Activated naive CD8-positive, alpha-beta T cell treated with anti-CD3 and anti-CD28 coated beads for 36 hours (primary cell): ENCODE measurements at regions not wholly inside any gene's neighbourhood (a gene's known extent, or its start where the extent isn't known, plus 50 kb on each side); places are given as distances from the start of the nearest gene placed in this dataset.
"Not testable (repeated sequence)": the region's sequence is repeated elsewhere in the genome, so short reads cannot be mapped to it uniquely, and the experiment has no call there.

Source experiments
- DNase-seq: peaks from one replicate; pipeline ENCODE4 v3.0.0; 2021
- H3K27ac Mint-ChIP-seq: one replicate; pipeline ENCODE4 v1.8.0; 2022; ENCODE audit warnings: mild to moderate bottlenecking, moderate library complexity, mixed read lengths
- H3K27me3 Mint-ChIP-seq: one replicate; pipeline ENCODE4 v1.8.0; 2022; ENCODE audit warnings: mild to moderate bottlenecking, mixed read lengths
- H3K36me3 Mint-ChIP-seq: one replicate; pipeline ENCODE4 v1.8.0; 2021; ENCODE audit warnings: mild to moderate bottlenecking, mixed read lengths
- H3K4me1 Mint-ChIP-seq: one replicate; pipeline ENCODE4 v1.8.0; 2021; ENCODE audit warnings: mixed read lengths
- H3K4me3 Mint-ChIP-seq: one replicate; pipeline ENCODE4 v1.8.0; 2022; ENCODE audit warnings: mild to moderate bottlenecking, moderate library complexity, mixed read lengths
- H3K9me3 Mint-ChIP-seq: one replicate; pipeline ENCODE4 v1.8.0; 2022; ENCODE audit warnings: mixed read lengths

DNA sequence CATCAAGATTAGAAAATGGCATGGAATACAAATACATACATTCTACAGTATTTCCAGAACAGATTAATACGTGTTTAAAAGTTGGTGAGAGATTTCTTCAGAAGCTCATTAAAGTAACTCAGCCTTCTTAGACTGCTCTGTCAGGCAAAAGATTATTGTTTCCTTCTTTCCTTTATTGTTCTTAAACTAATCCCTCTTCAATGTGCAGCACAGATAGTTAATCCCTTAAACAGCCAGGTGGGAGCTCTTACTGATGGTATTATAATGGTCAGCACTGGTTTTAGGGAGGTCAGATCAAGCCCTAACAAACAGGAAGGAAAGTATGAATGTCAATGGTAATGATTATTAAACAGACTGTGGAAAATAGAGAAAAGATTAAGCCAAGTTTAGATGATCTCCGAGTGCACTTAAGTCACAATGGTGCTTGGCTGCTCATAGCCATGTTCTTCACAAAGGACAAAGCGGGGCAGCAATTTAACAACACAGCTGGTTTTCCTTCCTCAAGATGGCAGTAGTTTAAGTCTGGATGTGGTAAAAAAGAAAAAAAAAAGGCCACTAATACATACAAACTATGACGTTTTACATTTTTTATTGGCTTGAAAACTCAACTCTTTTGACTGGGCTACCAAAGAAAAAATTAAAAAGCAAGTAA lies 992.6 kb downstream of the PCDH9 start:
- Mint-ChIP-seq H3K27me3 (no peaks in the 10 kb centered on the region), H3K27ac (no peak overlapping the region), H3K9me3 (peaks cover 3% of the 10 kb centered on the region)

DNA sequence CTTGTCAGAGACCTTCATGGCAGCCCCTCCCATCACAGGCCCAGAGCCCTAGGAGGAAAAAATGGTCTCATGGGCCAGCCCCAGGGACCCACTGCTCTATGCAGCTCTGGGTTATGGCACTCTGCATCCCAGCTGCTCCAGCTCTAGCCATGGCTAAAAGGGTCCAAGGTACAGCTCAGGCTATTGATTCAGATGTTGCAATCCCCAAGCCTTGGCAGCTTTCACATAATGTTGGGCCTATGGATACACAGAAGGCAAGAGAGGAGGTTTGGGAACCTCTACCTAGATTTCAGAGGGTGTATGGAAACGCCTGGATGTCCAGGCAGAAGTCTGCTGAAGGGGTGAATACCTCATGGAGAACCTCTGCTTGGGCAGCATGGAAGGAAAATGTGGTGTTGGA lies 996.0 kb downstream of the PCDH9 start:
- DNase-seq: no peak
- H3K4me3 Mint-ChIP-seq: no peak overlapping the region
- no peaks in the 10 kb centered on the region for H3K4me1 Mint-ChIP-seq
- no peaks in the 10 kb centered on the region for H3K36me3 Mint-ChIP-seq
- H3K9me3 Mint-ChIP-seq: peaks cover 3% of the 10 kb centered on the region
- H3K27ac Mint-ChIP-seq: no peak overlapping the region
- H3K27me3 Mint-ChIP-seq: no peaks in the 10 kb centered on the region

More for the DNA sequence above, 992.6 kb downstream of the PCDH9 start:
- no peak overlapping the region for H3K4me3 Mint-ChIP-seq
- H3K4me1 Mint-ChIP-seq: no peaks in the 10 kb centered on the region
- no peaks in the 10 kb centered on the region for H3K36me3 Mint-ChIP-seq
- DNase-seq: no peak

DNA sequence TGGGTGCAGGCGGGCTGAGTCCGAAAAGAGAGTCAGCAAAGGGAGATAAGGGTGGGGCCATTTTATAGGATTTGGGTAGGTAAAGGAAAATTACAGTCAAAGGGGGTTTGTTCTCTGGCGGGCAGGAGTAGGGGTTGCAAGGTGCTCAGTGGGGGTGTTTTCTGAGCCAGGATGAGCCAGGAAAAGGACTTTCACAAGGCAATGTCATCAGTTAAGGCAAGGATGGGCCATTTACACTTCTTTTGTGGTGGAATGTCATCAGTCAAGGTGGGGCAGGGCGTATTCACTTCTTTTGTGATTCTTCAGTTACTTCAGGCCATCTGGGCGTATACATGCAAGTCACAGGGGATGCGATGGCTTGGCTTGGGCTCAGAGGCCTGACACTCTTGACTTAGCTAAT lies 998.2 kb downstream of the PCDH9 start:
- H3K4me1 Mint-ChIP-seq, H3K4me3 Mint-ChIP-seq, H3K9me3 Mint-ChIP-seq, H3K27ac Mint-ChIP-seq, H3K27me3 Mint-ChIP-seq, DNase-seq, H3K36me3 Mint-ChIP-seq: not testable (repeated sequence)

DNA sequence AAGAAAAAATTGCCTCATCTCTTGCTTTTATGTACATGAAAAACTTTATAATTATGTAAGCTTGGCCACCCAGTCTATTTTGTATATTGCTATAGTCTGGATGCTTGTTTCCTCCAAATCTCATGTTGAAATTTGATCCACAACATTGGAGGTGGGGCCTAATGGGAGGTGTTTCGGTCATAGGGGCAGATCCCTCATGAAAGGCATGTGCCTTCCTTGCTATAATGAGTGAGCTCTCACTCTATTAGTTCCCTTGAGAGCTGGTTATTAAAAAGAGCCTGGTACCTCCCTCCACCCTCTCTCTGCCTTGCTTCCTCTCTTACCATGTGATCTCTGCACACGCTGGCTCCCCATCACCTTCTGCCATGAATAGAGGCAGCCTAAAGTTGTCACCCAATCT lies 1005.1 kb downstream of the PCDH9 start:
- no peak for DNase-seq
- Mint-ChIP-seq H3K9me3 (no peaks in the 10 kb centered on the region), H3K4me1 (no peaks in the 10 kb centered on the region), H3K36me3 (no peaks in the 10 kb centered on the region), H3K4me3 (no peak overlapping the region), H3K27ac (no peak overlapping the region), H3K27me3 (no peaks in the 10 kb centered on the region)

DNA sequence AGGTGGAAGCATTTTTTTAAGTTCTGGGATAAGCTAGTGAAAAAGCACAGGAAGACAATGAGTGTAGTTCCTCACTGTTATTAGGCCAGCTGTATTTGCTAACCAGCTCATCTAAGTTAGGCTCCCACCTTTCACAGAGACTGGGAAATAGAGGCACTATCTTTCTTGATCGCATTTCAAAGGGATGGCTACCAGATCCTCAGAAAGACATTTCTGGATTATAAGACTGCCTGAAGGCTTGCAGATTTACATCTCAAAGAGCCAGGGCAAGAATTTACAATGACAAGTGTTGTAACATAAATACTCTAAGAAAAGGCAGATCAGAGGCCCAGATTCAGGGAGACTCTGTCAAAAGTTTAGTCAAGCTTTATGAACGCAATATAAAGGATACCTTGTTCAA lies 1005.5 kb downstream of the PCDH9 start:
- H3K4me1 Mint-ChIP-seq: no peaks in the 10 kb centered on the region
- H3K9me3 Mint-ChIP-seq: no peaks in the 10 kb centered on the region
- DNase-seq: no peak
- no peaks in the 10 kb centered on the region for H3K27me3 Mint-ChIP-seq
- H3K4me3 Mint-ChIP-seq: no peak overlapping the region
- H3K27ac Mint-ChIP-seq: no peak overlapping the region
- H3K36me3 Mint-ChIP-seq: no peaks in the 10 kb centered on the region

DNA sequence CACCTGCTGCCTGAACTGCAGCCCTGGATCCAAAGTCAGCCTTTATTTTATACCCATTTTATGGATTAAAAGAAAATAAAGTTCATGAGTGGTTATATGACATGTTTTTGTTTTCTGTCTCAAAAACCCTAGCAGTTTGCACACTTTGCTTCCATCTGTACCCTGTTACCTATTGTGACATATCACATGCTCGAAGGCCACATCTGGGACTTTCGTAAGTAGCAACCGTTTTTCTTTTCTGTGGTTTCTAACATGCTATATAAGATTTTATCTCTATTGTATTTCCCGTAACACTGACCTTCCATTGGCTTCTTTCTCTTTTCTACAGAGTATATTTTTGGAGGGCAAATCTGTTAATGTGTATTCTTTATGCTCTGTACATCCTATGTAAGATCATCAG lies 1007.2 kb downstream of the PCDH9 start:
- no peak for DNase-seq
- Mint-ChIP-seq H3K27ac (no peak overlapping the region), H3K4me1 (no peaks in the 10 kb centered on the region), H3K4me3 (no peak overlapping the region), H3K36me3 (no peaks in the 10 kb centered on the region), H3K27me3 (no peaks in the 10 kb centered on the region), H3K9me3 (no peaks in the 10 kb centered on the region)

DNA sequence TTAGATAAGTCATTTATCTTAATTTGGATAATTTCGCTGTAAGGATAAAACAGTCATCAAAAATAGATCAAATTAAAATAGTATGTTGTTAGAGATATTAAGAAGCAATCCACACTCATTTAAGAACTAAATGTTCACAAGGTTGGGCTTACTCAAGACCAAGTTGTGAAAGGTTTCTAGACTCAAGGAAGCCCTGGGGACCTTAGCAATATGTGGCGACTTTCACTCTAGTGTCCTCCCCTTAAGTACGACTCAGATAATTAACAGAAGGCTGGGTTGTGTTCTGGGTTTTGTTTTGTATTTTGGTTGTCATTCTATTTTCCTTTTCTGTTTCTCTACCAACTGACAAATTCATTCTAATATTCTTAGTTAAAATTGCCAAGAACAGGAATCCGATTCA lies 1008.0 kb downstream of the PCDH9 start:
- H3K9me3 Mint-ChIP-seq: no peaks in the 10 kb centered on the region
- H3K36me3 Mint-ChIP-seq: no peaks in the 10 kb centered on the region
- no peaks in the 10 kb centered on the region for H3K4me1 Mint-ChIP-seq
- DNase-seq: no peak
- no peak overlapping the region for H3K27ac Mint-ChIP-seq
- H3K27me3 Mint-ChIP-seq: no peaks in the 10 kb centered on the region
- H3K4me3 Mint-ChIP-seq: no peak overlapping the region

DNA sequence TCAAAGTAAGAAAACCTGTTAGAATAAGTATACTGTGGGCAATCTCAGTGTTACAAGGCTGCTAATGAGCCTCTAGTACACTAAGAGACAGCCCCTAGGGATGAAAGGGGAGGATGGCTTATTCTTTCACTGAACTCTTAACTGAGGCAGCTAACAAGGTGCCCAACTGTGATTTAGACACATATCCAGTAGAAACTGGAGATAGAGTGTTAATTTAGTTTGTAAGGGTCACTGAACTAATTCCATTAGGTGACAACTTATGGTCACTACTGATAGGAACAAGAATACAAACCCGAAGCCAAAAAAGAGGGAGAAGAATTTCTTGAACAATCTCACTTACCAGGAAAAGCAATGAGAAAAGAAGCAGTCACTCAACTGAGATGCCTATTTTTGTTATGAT lies 1010.6 kb downstream of the PCDH9 start:
- DNase-seq: no peak
- Mint-ChIP-seq H3K27me3 (no peaks in the 10 kb centered on the region), H3K4me3 (no peak overlapping the region), H3K27ac (no peak overlapping the region), H3K9me3 (no peaks in the 10 kb centered on the region), H3K4me1 (no peaks in the 10 kb centered on the region), H3K36me3 (no peaks in the 10 kb centered on the region)

DNA sequence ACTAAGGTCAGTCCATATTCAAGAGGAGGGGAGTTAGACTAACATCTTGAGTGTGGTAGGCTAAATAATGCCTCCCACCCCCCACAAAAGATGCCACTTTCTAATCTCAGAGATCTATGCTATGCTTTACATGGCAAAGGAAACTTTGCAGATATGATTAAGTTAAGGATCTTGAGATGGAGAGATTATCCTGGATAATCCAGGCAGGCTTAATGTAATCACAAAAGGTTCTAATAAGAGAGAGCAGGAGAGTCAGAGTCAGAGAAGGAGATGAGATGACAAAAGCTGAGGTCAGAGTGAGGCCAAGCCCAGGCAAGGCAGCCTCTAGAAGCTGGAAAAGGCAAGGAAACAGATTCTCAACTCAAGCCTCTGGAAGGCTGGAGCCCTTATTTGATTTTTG lies 1011.6 kb downstream of the PCDH9 start:
- Mint-ChIP-seq H3K9me3 (no peaks in the 10 kb centered on the region), H3K27me3 (no peaks in the 10 kb centered on the region), H3K27ac (no peak overlapping the region), H3K36me3 (no peaks in the 10 kb centered on the region), H3K4me3 (no peak overlapping the region), H3K4me1 (no peaks in the 10 kb centered on the region)
- no peak for DNase-seq

DNA sequence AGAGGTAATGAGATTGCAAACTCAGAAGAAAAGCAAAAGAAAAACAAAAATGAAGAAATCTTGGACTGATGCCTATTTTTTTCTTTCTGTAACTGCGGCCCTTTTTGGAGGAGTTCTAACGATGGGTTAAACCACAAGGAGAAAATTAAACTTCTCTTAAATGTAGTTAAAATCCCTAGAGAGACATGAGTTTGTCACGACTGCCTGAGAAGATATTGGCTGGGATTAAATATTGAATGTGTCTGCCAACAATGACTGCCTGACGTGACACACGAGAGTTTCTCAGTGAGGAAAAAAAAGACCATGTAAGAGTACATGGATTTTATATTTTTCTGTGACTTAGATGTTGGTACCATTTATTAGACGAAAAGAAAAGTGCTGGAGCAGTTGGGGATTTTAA lies 1013.4 kb downstream of the PCDH9 start:
- Mint-ChIP-seq H3K27ac (no peak overlapping the region), H3K27me3 (no peaks in the 10 kb centered on the region), H3K36me3 (no peaks in the 10 kb centered on the region)

DNA sequence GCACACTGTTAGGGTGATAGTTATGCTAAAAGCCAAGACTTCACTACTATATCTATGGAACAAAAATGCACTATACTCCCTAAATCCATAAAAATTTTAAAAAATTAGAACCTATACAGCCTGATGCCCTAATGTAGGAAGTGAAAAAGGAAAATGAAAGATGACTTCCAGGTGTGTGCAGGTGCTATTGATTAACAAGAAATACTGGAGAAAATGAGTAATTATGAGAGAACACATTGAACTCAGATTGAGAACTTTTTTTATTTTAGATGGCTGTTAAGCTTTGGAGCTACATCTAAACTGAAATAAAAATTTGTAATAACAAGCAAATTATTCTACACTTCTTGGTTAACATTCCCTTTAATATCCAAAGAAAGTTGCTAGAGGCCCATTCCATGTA lies 1015.7 kb downstream of the PCDH9 start:
- Mint-ChIP-seq H3K4me3 (no peak overlapping the region), H3K36me3 (no peaks in the 10 kb centered on the region), H3K4me1 (no peaks in the 10 kb centered on the region), H3K27ac (no peak overlapping the region), H3K27me3 (no peaks in the 10 kb centered on the region), H3K9me3 (no peaks in the 10 kb centered on the region)
- no peak for DNase-seq

More for the DNA sequence above, 1013.4 kb downstream of the PCDH9 start:
- Mint-ChIP-seq H3K9me3 (no peaks in the 10 kb centered on the region), H3K4me1 (no peaks in the 10 kb centered on the region), H3K4me3 (no peak overlapping the region)
- no peak for DNase-seq

DNA sequence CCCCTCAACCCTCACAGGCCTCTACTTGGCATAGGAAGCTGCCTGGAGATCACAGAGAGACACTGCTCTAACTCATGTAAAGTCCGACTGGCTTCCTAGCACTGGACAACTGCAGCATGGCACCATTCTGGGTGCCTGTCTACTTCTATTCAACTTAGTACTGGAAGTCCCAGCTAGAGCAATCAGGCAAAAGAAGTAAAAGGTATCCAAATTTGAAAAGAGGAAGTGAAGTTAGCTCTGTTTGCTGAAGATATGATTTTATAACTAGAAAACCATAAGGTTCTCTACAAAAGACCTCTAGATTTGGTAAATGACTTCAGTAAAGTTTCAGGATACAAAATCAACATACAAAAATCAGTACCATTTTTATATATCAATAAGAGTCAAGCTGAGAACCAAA lies 1017.6 kb downstream of the PCDH9 start:
- Mint-ChIP-seq H3K36me3 (no peaks in the 10 kb centered on the region), H3K27ac (no peak overlapping the region), H3K9me3 (no peaks in the 10 kb centered on the region), H3K4me3 (no peak overlapping the region), H3K27me3 (no peaks in the 10 kb centered on the region), H3K4me1 (no peaks in the 10 kb centered on the region)
- no peak for DNase-seq

DNA sequence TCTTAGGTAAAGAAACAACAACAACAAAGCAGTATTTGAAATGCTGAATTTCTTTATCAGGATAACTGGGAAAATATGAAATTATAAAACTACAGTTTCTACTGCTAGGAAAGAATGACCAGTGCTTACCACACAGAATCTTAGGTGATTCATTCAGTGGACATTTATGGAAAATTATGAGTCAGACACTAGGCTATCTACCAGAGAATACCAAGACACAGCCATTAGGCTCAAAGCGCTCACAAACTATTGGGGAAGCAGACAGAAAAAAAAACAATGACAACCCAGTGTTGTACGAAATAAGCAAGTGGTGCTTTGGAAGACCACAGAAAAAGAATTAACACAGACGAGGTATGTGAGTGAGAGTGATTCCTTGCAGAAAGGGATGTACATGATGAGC lies 1019.5 kb downstream of the PCDH9 start:
- no peaks in the 10 kb centered on the region for H3K4me1 Mint-ChIP-seq
- H3K9me3 Mint-ChIP-seq: no peaks in the 10 kb centered on the region

DNA sequence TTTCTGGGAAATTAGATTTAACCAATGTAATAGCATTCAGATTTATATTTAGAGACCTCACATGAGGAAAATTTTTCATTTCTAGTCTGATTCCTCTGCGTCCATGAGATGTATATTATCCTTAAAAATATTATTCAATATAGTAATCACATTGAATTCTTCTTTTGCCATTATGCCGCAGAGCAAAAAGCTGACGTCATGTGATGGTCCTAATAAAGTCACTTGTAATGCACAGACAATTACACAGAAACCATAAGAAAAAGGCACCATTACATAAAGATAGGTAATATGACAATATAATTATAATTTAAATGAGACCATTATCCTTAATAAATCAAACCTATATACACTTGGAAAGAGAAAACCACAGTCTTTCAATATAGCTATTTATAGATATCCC lies 1021.5 kb downstream of the PCDH9 start:
- no peak overlapping the region for H3K27ac Mint-ChIP-seq
- no peaks in the 10 kb centered on the region for H3K4me1 Mint-ChIP-seq
- no peaks in the 10 kb centered on the region for H3K27me3 Mint-ChIP-seq
- H3K36me3 Mint-ChIP-seq: no peaks in the 10 kb centered on the region
- no peak for DNase-seq
- H3K9me3 Mint-ChIP-seq: no peaks in the 10 kb centered on the region
- H3K4me3 Mint-ChIP-seq: no peak overlapping the region

More for the DNA sequence above, 1019.5 kb downstream of the PCDH9 start:
- Mint-ChIP-seq H3K36me3 (no peaks in the 10 kb centered on the region), H3K27ac (no peak overlapping the region), H3K4me3 (no peak overlapping the region), H3K27me3 (no peaks in the 10 kb centered on the region)
- DNase-seq: no peak

DNA sequence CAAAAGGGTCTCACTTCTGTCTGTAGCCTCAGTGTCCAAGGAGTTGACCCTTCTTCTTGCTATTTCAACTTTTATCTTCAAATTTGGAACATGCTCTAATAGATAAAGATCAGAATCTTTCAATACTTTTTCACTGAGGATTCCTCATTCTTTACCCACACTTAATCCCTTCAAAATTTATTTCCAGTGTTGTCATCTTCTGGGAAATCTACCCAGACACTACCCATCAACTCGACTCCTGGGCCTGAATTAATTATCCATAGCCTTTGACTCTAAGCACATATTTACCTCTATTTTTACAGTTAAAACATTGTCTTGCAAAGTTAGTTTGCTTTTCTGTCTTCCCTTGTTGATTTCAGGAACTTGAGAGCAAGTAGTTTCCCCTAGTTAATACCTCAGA lies 1022.5 kb downstream of the PCDH9 start:
- H3K27me3 Mint-ChIP-seq: no peaks in the 10 kb centered on the region
- H3K27ac Mint-ChIP-seq: no peak overlapping the region
- no peaks in the 10 kb centered on the region for H3K36me3 Mint-ChIP-seq
- no peaks in the 10 kb centered on the region for H3K4me1 Mint-ChIP-seq
- DNase-seq: no peak
- no peak overlapping the region for H3K4me3 Mint-ChIP-seq
- no peaks in the 10 kb centered on the region for H3K9me3 Mint-ChIP-seq

DNA sequence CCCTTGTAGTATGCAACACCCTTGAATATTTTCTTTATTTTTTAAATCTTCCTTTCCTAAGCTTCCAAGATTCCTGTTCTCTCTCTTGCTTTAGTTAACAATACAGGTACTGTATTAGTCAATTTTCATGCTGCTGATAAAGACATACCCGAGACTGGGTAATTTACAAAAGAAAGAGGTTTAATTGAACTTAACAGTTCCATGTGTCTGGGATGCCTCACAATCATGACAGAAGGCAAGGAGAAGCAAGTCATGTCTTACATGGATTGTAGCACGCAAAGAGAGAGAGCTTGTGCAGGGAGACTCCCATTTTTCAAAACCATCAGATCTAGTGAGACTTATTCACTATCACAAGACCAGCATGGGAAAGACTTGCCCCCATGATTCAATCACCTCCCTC lies 1024.3 kb downstream of the PCDH9 start:
- Mint-ChIP-seq H3K4me1 (no peaks in the 10 kb centered on the region), H3K27ac (no peak overlapping the region), H3K9me3 (no peaks in the 10 kb centered on the region), H3K36me3 (no peaks in the 10 kb centered on the region), H3K4me3 (no peak overlapping the region), H3K27me3 (no peaks in the 10 kb centered on the region)
- DNase-seq: no peak

DNA sequence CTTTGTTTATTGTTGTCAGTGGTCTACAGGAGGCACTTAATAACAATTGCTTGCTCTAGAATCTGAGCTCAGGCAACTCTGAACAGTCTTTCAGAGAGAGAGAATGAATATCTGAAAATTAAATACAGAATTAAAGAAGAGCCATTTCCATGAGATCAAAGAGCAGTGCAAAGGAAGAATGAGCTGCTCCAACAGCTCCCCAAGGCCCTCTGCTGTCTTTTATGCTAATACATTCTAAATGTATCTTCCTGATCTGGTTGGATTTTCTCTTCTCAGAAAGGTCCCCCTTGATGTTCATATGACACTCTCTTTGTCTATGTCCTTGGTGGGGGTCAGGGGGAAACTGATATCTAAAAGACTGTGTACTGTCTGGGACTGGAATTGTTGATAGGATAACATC lies 1029.6 kb downstream of the PCDH9 start:
- no peaks in the 10 kb centered on the region for H3K4me1 Mint-ChIP-seq
- H3K9me3 Mint-ChIP-seq: no peaks in the 10 kb centered on the region
- DNase-seq: no peak
- no peak overlapping the region for H3K27ac Mint-ChIP-seq
- H3K36me3 Mint-ChIP-seq: no peaks in the 10 kb centered on the region
- H3K4me3 Mint-ChIP-seq: no peak overlapping the region
- no peaks in the 10 kb centered on the region for H3K27me3 Mint-ChIP-seq
